OCI-LY7 (cell line): ENCODE measurements at regions not wholly inside any gene's neighbourhood (a gene's known extent, or its start where the extent isn't known, plus 50 kb on each side); places are given as distances from the start of the nearest gene placed in this dataset.

Experiments used
- EZH2phosphoT487 ChIP-seq: fragments of 200-600 bp; sonication (generic); IDR thresholded peaks from 2 replicates; pipeline ENCODE4 v1.6.1; 2018; ENCODE audit warnings: low read depth, borderline replicate concordance, mild to moderate bottlenecking, mixed run types, antibody characterized with exemption, low read length, moderate library complexity, mixed read lengths
- TF ChIP-seq, protein P1 (sequence below): fragments of 200-600 bp; sonication (generic); conservative IDR thresholded peaks from 2 replicates; pipeline ENCODE4 v1.5.1; 2014; ENCODE audit warnings: mild to moderate bottlenecking, antibody characterized with exemption, low read length, moderate library complexity, mixed read lengths

DNA sequence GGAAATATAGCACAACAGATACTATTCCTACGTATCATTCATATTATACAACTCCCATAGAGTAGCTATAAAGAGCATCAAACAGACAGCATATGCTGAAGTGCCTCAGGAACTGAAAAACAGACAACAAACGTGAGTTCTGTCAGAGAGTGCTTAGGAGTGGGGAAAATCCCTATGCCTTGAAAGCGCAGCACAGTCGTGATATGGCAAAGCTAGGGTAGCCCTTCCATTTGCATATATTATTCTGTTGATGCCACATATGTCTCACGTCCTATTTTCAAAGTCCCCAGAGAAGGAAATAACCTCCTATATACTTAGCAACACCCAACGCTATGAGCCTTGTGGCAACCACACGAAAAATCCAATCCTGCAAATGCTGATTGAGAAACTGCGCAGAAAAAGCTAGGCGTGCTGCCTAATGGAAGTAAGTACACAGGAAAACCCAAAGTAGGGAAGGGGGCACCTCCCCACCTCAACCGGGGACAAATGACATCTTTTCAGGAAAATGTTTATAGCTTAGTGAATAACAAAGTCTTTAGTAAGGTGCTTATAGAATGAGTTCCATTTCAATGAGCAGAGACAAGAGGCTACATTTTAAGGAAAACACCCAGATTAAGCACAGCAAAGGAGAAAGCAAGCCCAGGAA, 105.1 kb downstream of the MED10 start:
- TF ChIP-seq, protein P1, sequence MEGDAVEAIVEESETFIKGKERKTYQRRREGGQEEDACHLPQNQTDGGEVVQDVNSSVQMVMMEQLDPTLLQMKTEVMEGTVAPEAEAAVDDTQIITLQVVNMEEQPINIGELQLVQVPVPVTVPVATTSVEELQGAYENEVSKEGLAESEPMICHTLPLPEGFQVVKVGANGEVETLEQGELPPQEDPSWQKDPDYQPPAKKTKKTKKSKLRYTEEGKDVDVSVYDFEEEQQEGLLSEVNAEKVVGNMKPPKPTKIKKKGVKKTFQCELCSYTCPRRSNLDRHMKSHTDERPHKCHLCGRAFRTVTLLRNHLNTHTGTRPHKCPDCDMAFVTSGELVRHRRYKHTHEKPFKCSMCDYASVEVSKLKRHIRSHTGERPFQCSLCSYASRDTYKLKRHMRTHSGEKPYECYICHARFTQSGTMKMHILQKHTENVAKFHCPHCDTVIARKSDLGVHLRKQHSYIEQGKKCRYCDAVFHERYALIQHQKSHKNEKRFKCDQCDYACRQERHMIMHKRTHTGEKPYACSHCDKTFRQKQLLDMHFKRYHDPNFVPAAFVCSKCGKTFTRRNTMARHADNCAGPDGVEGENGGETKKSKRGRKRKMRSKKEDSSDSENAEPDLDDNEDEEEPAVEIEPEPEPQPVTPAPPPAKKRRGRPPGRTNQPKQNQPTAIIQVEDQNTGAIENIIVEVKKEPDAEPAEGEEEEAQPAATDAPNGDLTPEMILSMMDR: no peak
- no peak for TF ChIP-seq EZH2phosphoT487
